Fibroblast of lung (primary cell): ENCODE measurements at regions not wholly inside any gene's neighbourhood (a gene's known extent, or its start where the extent isn't known, plus 50 kb on each side); places are given as distances from the start of the nearest gene placed in this dataset.

ENCODE experiments used
- DNase-seq, 2 donors: peaks; one replicate each; pipeline versions ENCODE4 v3.0.0 to v3.0.0-alpha.2; 2010; ENCODE audit warnings: low read depth in 2 of 2
- H2AFZ ChIP-seq: 2 replicates; pipeline ENCODE4 v1.5.1; 2012; ENCODE audit warnings: low read length, control low read depth, inconsistent platforms
- H3K27ac ChIP-seq: 2 replicates; pipeline ENCODE4 v1.5.1; 2011; ENCODE audit warnings: low read length, control low read depth; ENCODE audit not compliant: insufficient read depth
- H3K27me3 ChIP-seq: 2 replicates; pipeline ENCODE4 v1.5.1; 2011; ENCODE audit warnings: mild to moderate bottlenecking, low read length; ENCODE audit not compliant: control insufficient read depth, insufficient read depth
- H3K36me3 ChIP-seq: 2 replicates; pipeline ENCODE4 v1.5.1; 2011; ENCODE audit warnings: low read length; ENCODE audit not compliant: control insufficient read depth, insufficient read depth
- H3K4me1 ChIP-seq: 2 replicates; pipeline ENCODE4 v1.5.1; 2011; ENCODE audit warnings: low read length; ENCODE audit not compliant: control insufficient read depth, insufficient read depth; ENCODE audit errors: extremely low read depth
- H3K4me2 ChIP-seq: 2 replicates; pipeline ENCODE4 v1.5.1; 2011; ENCODE audit warnings: low read length, control low read depth; ENCODE audit not compliant: insufficient read depth; ENCODE audit errors: extremely low read depth
- H3K4me3 ChIP-seq, 4 experiments: fragments of 200-600 bp in 1 of 4; sonication (generic) in 1 of 4; replicated peaks in 1 of 4; 2 replicates each; pipeline ENCODE4 v1.5.1; 2011 to 2016; ENCODE audit warnings: low read length in 4 of 4, low read depth in 3 of 4, mild to moderate bottlenecking in 3 of 4, control low read depth in 2 of 4, inconsistent platforms in 1 of 4, mixed read lengths in 1 of 4; ENCODE audit not compliant: insufficient read depth in 1 of 4; ENCODE audit errors: control extremely low read depth in 1 of 4
- H3K79me2 ChIP-seq: 2 replicates; pipeline ENCODE4 v1.5.1; 2012; ENCODE audit warnings: mild to moderate bottlenecking, low read length, inconsistent platforms; ENCODE audit not compliant: control insufficient read depth, insufficient read depth
- H3K9ac ChIP-seq: 2 replicates; pipeline ENCODE4 v1.5.1; 2011; ENCODE audit warnings: mild to moderate bottlenecking, low read length, control low read depth; ENCODE audit not compliant: insufficient read depth
- H3K9me3 ChIP-seq: 2 replicates; pipeline ENCODE4 v1.5.1; 2012; ENCODE audit warnings: low read depth, low read length; ENCODE audit not compliant: control insufficient read depth, insufficient read depth
- H4K20me1 ChIP-seq: 2 replicates; pipeline ENCODE4 v1.5.1; 2011; ENCODE audit warnings: low read length; ENCODE audit not compliant: control insufficient read depth, insufficient read depth; ENCODE audit errors: extremely low read depth
- CTCF ChIP-seq, 2 donors: IDR thresholded peaks in 1 of 2; conservative IDR thresholded peaks in 1 of 2; 1 replicate in 1 of 2; 2 replicates in 1 of 2; pipeline ENCODE4 v1.5.1; 2011 to 2012; ENCODE audit warnings: low read length in 2 of 2, control low read depth in 1 of 2, inconsistent platforms in 1 of 2, low read depth in 1 of 2, mild to moderate bottlenecking in 1 of 2
- EZH2 ChIP-seq: IDR thresholded peaks from 2 replicates; pipeline ENCODE4 v1.5.1; 2012; ENCODE audit warnings: low read length, control low read depth, mild to moderate bottlenecking; ENCODE audit errors: missing control alignments

DNA sequence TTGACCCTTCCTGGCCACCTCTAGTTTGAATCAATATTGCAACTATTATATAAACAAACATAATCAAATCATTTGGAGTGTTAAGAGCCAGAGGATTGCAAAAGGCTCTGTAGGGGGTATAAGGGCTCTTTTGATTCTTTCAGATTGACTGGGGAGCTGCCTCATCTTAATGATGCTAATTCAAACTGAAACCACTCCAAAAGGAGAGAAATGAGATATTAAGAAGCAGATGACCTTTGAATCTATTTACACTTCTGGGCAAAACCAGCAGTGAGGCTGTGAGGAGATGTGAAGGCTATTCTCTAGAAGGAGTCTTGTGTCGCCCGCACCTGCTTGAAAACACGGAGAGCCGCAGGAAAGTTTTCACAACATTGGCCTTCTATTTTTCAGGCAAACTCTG is 311.2 kb upstream of the CRIM1 start:
- Histone ChIP-seq H3K4me1 (no peaks in the 10 kb centered on the region), H3K9ac (no peak overlapping the region)
- TF ChIP-seq EZH2 (no peak), CTCF (conservative IDR thresholded peaks at IDR 0.05 in 1 of 2, IDR thresholded peaks at IDR 0.05 in 1 of 2; ENCODE audit: low read depth in 1 of 2, low read length in 2 of 2) (no peak)

GRCh38 chr2:36035137-36035536 is 320.4 kb upstream of the CRIM1 start:
- TF ChIP-seq EZH2 (no peak), CTCF (conservative IDR thresholded peaks at IDR 0.05 in 1 of 2, IDR thresholded peaks at IDR 0.05 in 1 of 2; ENCODE audit: low read depth in 1 of 2, low read length in 2 of 2) (no peak)
- Histone ChIP-seq H3K36me3 (no peaks in the 10 kb centered on the region), H3K27me3 (no peaks in the 10 kb centered on the region), H4K20me1 (no peaks in the 10 kb centered on the region), H3K79me2 (no peaks in the 10 kb centered on the region), H3K27ac (no peak overlapping the region), H3K4me3 (no peak overlapping the region), H3K9me3 (no peaks in the 10 kb centered on the region), H3K4me1 (no peaks in the 10 kb centered on the region), H3K4me2 (no peak overlapping the region), H2AFZ (no peak overlapping the region), H3K9ac (no peak overlapping the region)
- DNase-seq, result no peak

More for the DNA sequence above, 311.2 kb upstream of the CRIM1 start:
- Histone ChIP-seq H3K4me3 (no peak overlapping the region), H3K79me2 (no peaks in the 10 kb centered on the region), H4K20me1 (no peaks in the 10 kb centered on the region), H3K36me3 (no peaks in the 10 kb centered on the region), H2AFZ (no peak overlapping the region), H3K27me3 (no peaks in the 10 kb centered on the region), H3K4me2 (no peak overlapping the region), H3K9me3 (no peaks in the 10 kb centered on the region), H3K27ac (no peak overlapping the region)
- DNase-seq, result no peak

DNA sequence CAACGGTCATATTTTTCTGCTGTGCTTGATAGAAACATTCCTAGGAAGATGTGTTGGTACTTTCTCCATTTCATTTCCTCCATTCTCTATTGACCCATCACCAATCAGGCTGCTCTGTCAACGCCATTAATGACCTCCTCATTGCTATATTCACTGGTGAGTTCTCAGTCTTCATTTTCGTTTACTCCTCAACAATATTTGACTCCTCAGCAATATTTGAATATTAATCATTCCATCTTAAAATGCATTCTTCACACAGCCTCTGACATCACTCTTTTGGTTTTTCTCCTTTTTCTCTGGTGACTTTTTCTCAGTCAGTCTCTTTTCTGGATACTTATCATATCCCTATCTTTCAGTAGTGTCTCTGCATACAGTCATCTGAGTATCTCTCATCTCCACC is 323.5 kb upstream of the CRIM1 start:
- no peaks in the 10 kb centered on the region for H3K27me3 ChIP-seq
- no peaks in the 10 kb centered on the region for H3K79me2 ChIP-seq
- no peak for DNase-seq
- H2AFZ ChIP-seq, result no peak overlapping the region
- TF ChIP-seq EZH2 (no peak), CTCF (conservative IDR thresholded peaks at IDR 0.05 in 1 of 2, IDR thresholded peaks at IDR 0.05 in 1 of 2; ENCODE audit: low read depth in 1 of 2, low read length in 2 of 2) (no peak)
- H3K27ac ChIP-seq, result no peak overlapping the region
- H3K9me3 ChIP-seq, result no peaks in the 10 kb centered on the region
- no peak overlapping the region for H3K4me3 ChIP-seq
- H4K20me1 ChIP-seq, result no peaks in the 10 kb centered on the region
- no peak overlapping the region for H3K4me2 ChIP-seq
- H3K9ac ChIP-seq, result no peak overlapping the region
- H3K36me3 ChIP-seq, result no peaks in the 10 kb centered on the region
- no peaks in the 10 kb centered on the region for H3K4me1 ChIP-seq
